Activated naive CD8-positive, alpha-beta T cell (primary cell): ENCODE measurements at regions not wholly inside any gene's neighbourhood (a gene's known extent, or its start where the extent isn't known, plus 50 kb on each side); places are given as distances from the start of the nearest gene placed in this dataset.

Experiments used
- H3K27ac Mint-ChIP-seq: one replicate; pipeline ENCODE4 v1.8.0; 2021; ENCODE audit warnings: mixed read lengths
- H3K27me3 Mint-ChIP-seq: one replicate; pipeline ENCODE4 v1.8.0; 2021; ENCODE audit warnings: mixed read lengths
- H3K36me3 Mint-ChIP-seq: one replicate; pipeline ENCODE4 v1.8.0; 2021; ENCODE audit warnings: mixed read lengths
- H3K4me1 Mint-ChIP-seq: one replicate; pipeline ENCODE4 v1.8.0; 2021; ENCODE audit warnings: low read depth, mixed read lengths
- H3K4me3 Mint-ChIP-seq: one replicate; pipeline ENCODE4 v1.8.0; 2021; ENCODE audit warnings: mild to moderate bottlenecking, mixed read lengths
- H3K9me3 Mint-ChIP-seq: one replicate; pipeline ENCODE4 v1.8.0; 2021; ENCODE audit warnings: low read depth, mixed read lengths

DNA sequence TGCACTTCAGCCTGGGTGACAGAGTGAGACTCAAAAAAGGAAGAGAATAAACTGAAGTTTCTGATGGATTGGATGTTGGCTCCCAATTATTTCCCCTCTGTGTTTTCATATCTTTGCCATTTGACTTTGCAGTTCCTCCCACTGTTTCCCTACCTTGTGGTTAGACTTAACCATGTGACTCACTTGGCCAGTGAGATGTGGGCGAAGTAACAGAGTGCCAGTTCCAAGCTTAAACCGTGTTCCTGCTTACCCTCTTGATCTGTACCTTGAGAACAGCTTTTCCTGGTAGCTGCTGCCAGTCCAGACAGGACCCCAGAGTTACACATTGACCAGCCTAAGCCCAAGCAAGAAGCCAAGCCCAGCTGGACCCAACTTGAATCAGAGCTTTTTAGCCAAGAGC lies 323.4 kb downstream of the LTN1 start:
- Mint-ChIP-seq H3K9me3 (no peaks in the 10 kb centered on the region), H3K27ac (no peak overlapping the region), H3K36me3 (peaks cover 19% of the 10 kb centered on the region), H3K4me3 (no peak overlapping the region), H3K4me1 (no peaks in the 10 kb centered on the region), H3K27me3 (no peaks in the 10 kb centered on the region)

DNA sequence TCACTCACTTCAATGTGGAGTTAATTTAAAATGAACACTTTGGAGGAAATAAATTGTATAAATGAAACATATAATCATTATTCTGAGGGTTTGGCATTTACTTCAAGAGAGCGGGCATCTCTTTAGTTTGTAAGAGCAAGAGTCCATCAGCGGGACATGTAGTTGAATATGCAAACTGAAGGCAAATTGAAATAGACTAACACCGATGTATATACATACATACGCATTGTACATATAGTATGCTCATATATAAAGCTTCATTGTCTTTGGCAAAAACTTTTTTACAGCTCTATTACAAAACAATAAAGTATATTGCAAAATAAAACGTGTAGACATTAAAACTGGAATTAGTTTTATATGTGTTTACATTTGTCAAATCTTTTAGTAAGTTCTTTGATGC lies 328.9 kb downstream of the LTN1 start:
- Mint-ChIP-seq H3K36me3 (peaks cover 3% of the 10 kb centered on the region), H3K27ac (no peak overlapping the region), H3K4me1 (no peaks in the 10 kb centered on the region)

GRCh38 chr21:28663111-28663693 lies 329.5 kb downstream of the LTN1 start:
- H3K27me3 Mint-ChIP-seq: no peaks in the 10 kb centered on the region

More for the DNA sequence above, 328.9 kb downstream of the LTN1 start:
- Mint-ChIP-seq H3K27me3 (no peaks in the 10 kb centered on the region), H3K4me3 (no peak overlapping the region), H3K9me3 (no peaks in the 10 kb centered on the region)

GRCh38 chr21:28657566-28657965 lies 335.1 kb downstream of the LTN1 start:
- Mint-ChIP-seq H3K4me1 (no peaks in the 10 kb centered on the region), H3K36me3 (no peaks in the 10 kb centered on the region), H3K4me3 (no peak overlapping the region), H3K27me3 (no peaks in the 10 kb centered on the region), H3K27ac (no peak overlapping the region), H3K9me3 (no peaks in the 10 kb centered on the region)

More at GRCh38 chr21:28663111-28663693, 329.5 kb downstream of the LTN1 start:
- no peaks in the 10 kb centered on the region for H3K4me1 Mint-ChIP-seq
- H3K9me3 Mint-ChIP-seq: no peaks in the 10 kb centered on the region
- no peak overlapping the region for H3K27ac Mint-ChIP-seq
- no peak overlapping the region for H3K4me3 Mint-ChIP-seq
- peaks cover 2% of the 10 kb centered on the region for H3K36me3 Mint-ChIP-seq

DNA sequence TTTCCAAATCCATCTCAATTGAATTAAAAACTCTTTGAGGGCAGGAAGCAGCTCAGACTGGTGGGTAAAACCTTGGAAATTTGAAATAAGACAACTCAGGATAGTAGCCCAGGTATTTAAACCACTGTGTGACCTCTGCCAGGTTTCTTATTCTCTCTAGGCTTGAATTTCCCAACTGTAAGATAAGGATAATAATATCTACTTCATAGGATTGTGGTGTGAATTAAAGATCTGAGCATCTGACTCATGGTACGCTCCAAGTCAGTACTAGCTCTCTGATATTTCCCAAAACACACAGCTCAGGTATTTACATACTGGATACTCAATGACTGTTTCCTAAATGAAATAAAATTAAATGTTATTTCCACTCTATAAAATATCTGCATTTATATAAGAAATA lies 337.2 kb downstream of the LTN1 start:
- no peak overlapping the region for H3K4me3 Mint-ChIP-seq
- no peak overlapping the region for H3K27ac Mint-ChIP-seq
- H3K9me3 Mint-ChIP-seq: no peaks in the 10 kb centered on the region
- no peaks in the 10 kb centered on the region for H3K36me3 Mint-ChIP-seq
- no peaks in the 10 kb centered on the region for H3K4me1 Mint-ChIP-seq
- H3K27me3 Mint-ChIP-seq: no peaks in the 10 kb centered on the region

- Mint-ChIP-seq H3K36me3 (no peaks in the 10 kb centered on the region), H3K4me1 (no peaks in the 10 kb centered on the region)
These were observed 338.3 kb downstream of the LTN1 start for GRCh38 chr21:28654406-28654805.

DNA sequence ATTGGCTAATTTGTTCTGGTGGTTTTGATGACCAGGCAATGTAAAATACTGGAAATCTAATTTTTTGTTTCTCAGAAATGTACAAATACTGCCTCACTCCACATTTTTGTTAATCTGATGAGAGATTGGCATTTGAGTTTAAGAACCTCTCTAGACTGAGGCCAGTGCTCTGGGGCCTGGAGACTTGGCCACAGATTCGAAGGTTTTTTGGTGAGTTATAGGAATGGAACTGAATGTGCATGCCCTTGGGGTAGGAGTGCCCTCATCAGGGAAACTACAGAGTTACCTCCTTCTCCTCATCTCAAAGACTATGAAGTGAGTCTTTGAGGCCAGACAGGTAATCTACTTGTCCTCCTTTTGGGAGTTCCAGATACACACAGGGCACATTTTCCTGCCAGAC lies 347.9 kb downstream of the LTN1 start:
- H3K36me3 Mint-ChIP-seq: peaks cover 10% of the 10 kb centered on the region
- no peak overlapping the region for H3K27ac Mint-ChIP-seq
- no peaks in the 10 kb centered on the region for H3K27me3 Mint-ChIP-seq
- H3K4me3 Mint-ChIP-seq: no peak overlapping the region
- no peaks in the 10 kb centered on the region for H3K9me3 Mint-ChIP-seq
- H3K4me1 Mint-ChIP-seq: no peaks in the 10 kb centered on the region

More at GRCh38 chr21:28654406-28654805, 338.3 kb downstream of the LTN1 start:
- no peaks in the 10 kb centered on the region for H3K9me3 Mint-ChIP-seq
- no peaks in the 10 kb centered on the region for H3K27me3 Mint-ChIP-seq
- no peak overlapping the region for H3K27ac Mint-ChIP-seq
- no peak overlapping the region for H3K4me3 Mint-ChIP-seq

DNA sequence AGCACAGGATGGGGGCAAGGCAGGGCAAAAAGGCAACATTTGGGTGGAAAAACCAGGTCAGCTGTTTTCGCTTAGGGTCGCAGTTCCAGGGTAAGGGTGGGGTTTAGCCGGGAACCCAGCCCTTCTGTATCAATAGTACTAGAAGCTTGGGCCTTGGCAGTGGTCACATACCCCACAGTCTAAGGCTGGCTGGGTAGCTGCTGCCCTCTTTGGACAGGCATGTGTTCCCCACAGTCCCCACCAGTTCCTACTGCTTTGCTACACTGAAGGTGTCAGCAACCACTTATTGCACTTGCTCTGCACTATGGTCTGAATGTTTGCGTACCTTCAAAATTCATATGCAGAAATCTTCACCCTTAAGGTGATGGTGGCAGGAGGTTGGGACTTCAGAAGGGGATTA lies 349.8 kb downstream of the LTN1 start:
- H3K27me3 Mint-ChIP-seq: no peaks in the 10 kb centered on the region
- H3K36me3 Mint-ChIP-seq: peaks cover 20% of the 10 kb centered on the region
- H3K4me3 Mint-ChIP-seq: no peak overlapping the region
- no peaks in the 10 kb centered on the region for H3K4me1 Mint-ChIP-seq
- no peak overlapping the region for H3K27ac Mint-ChIP-seq
- H3K9me3 Mint-ChIP-seq: peaks cover 4% of the 10 kb centered on the region

GRCh38 chr21:28641731-28642130 lies 350.9 kb downstream of the LTN1 start:
- peaks cover 20% of the 10 kb centered on the region for H3K36me3 Mint-ChIP-seq
- H3K9me3 Mint-ChIP-seq: peaks cover 4% of the 10 kb centered on the region
- no peak overlapping the region for H3K4me3 Mint-ChIP-seq
- H3K4me1 Mint-ChIP-seq: peaks cover 2% of the 10 kb centered on the region
- H3K27ac Mint-ChIP-seq: no peak overlapping the region
- H3K27me3 Mint-ChIP-seq: no peaks in the 10 kb centered on the region

GRCh38 chr21:28640326-28640725 lies 352.4 kb downstream of the LTN1 start:
- H3K4me1 Mint-ChIP-seq: peaks cover 2% of the 10 kb centered on the region

GRCh38 chr21:28639737-28640136 lies 352.9 kb downstream of the LTN1 start:
- Mint-ChIP-seq H3K36me3 (peaks cover 17% of the 10 kb centered on the region), H3K27ac (no peak overlapping the region), H3K4me3 (no peak overlapping the region), H3K4me1 (peaks cover 2% of the 10 kb centered on the region), H3K27me3 (no peaks in the 10 kb centered on the region), H3K9me3 (peaks cover 4% of the 10 kb centered on the region)

More at GRCh38 chr21:28640326-28640725, 352.4 kb downstream of the LTN1 start:
- Mint-ChIP-seq H3K27me3 (no peaks in the 10 kb centered on the region), H3K36me3 (peaks cover 17% of the 10 kb centered on the region), H3K9me3 (peaks cover 4% of the 10 kb centered on the region), H3K27ac (no peak overlapping the region), H3K4me3 (no peak overlapping the region)

- H3K4me3 Mint-ChIP-seq: no peak overlapping the region
- H3K36me3 Mint-ChIP-seq: peaks cover 12% of the 10 kb centered on the region
- no peaks in the 10 kb centered on the region for H3K27me3 Mint-ChIP-seq
- peaks cover 4% of the 10 kb centered on the region for H3K9me3 Mint-ChIP-seq
- H3K27ac Mint-ChIP-seq: no peak overlapping the region
- peaks cover 2% of the 10 kb centered on the region for H3K4me1 Mint-ChIP-seq
These were observed 355.7 kb downstream of the LTN1 start for GRCh38 chr21:28636752-28637691.

- H3K27me3 Mint-ChIP-seq: no peaks in the 10 kb centered on the region
- H3K27ac Mint-ChIP-seq: no peak overlapping the region
- H3K9me3 Mint-ChIP-seq: peaks cover 4% of the 10 kb centered on the region
- H3K4me1 Mint-ChIP-seq: peaks cover 2% of the 10 kb centered on the region
- peaks cover 13% of the 10 kb centered on the region for H3K36me3 Mint-ChIP-seq
- H3K4me3 Mint-ChIP-seq: no peak overlapping the region
These were observed 357.1 kb downstream of the LTN1 start for GRCh38 chr21:28635541-28635940.

- peaks cover 9% of the 10 kb centered on the region for H3K36me3 Mint-ChIP-seq
- H3K4me3 Mint-ChIP-seq: no peak overlapping the region
- H3K9me3 Mint-ChIP-seq: peaks cover 2% of the 10 kb centered on the region
- H3K27ac Mint-ChIP-seq: no peak overlapping the region
- H3K4me1 Mint-ChIP-seq: peaks cover 2% of the 10 kb centered on the region
- no peaks in the 10 kb centered on the region for H3K27me3 Mint-ChIP-seq
These were observed 358.7 kb downstream of the LTN1 start for GRCh38 chr21:28633839-28634555.
